ENCODE measurements at regions not wholly inside any gene's neighbourhood (a gene's known extent, or its start where the extent isn't known, plus 50 kb on each side); places are given as distances from the start of the nearest gene placed in this dataset.

- Histone ChIP-seq H3K27ac (ENCODE audit: insufficient read depth, low read length) (no peak overlapping the region), H2AFZ (ENCODE audit: low read length) (no peak overlapping the region), H4K20me1 (ENCODE audit: control insufficient read depth, extremely low read depth, insufficient read depth, low read length) (no peaks in the 10 kb centered on the region), H3K27me3 (ENCODE audit: control insufficient read depth, insufficient read depth, low read length) (no peaks in the 10 kb centered on the region), H3K4me3 (replicated peaks in 1 of 4; ENCODE audit: control extremely low read depth in 1 of 4, insufficient read depth in 1 of 4, low read depth in 3 of 4, low read length in 4 of 4) (no peak overlapping the region), H3K36me3 (ENCODE audit: control insufficient read depth, insufficient read depth, low read length) (no peaks in the 10 kb centered on the region), H3K4me1 (ENCODE audit: control insufficient read depth, extremely low read depth, insufficient read depth, low read length) (no peaks in the 10 kb centered on the region), H3K4me2 (ENCODE audit: extremely low read depth, insufficient read depth, low read length) (no peak overlapping the region), H3K9me3 (ENCODE audit: control insufficient read depth, insufficient read depth, low read depth, low read length) (no peaks in the 10 kb centered on the region), H3K9ac (ENCODE audit: insufficient read depth, low read length) (no peak overlapping the region), H3K79me2 (ENCODE audit: control insufficient read depth, insufficient read depth, low read length) (no peaks in the 10 kb centered on the region)
- TF ChIP-seq CTCF (conservative IDR thresholded peaks at IDR 0.05 in 1 of 2, IDR thresholded peaks at IDR 0.05 in 1 of 2; ENCODE audit: low read depth in 1 of 2, low read length in 2 of 2), result no peak
- TF ChIP-seq EZH2 (IDR thresholded peaks at IDR 0.05; ENCODE audit: low read length, missing control alignments), result no peak
- no peak for DNase-seq (ENCODE audit: low read depth in 2 of 2)
These were observed 297.7 kb upstream of the RAB6C start for GRCh38 chr2:129681788-129682187.

GRCh38 chr2:129689653-129690448 is 289.6 kb upstream of the RAB6C start:
- DNase-seq (ENCODE audit: low read depth in 2 of 2), result no peak
- H3K4me3 ChIP-seq (replicated peaks in 1 of 4; ENCODE audit: control extremely low read depth in 1 of 4, insufficient read depth in 1 of 4, low read depth in 3 of 4, low read length in 4 of 4), result no peak overlapping the region
- H3K9me3 ChIP-seq (ENCODE audit: control insufficient read depth, insufficient read depth, low read depth, low read length), result no peaks in the 10 kb centered on the region
- H3K79me2 ChIP-seq (ENCODE audit: control insufficient read depth, insufficient read depth, low read length), result no peaks in the 10 kb centered on the region
- H3K4me1 ChIP-seq (ENCODE audit: control insufficient read depth, extremely low read depth, insufficient read depth, low read length), result no peaks in the 10 kb centered on the region
- H3K27me3 ChIP-seq (ENCODE audit: control insufficient read depth, insufficient read depth, low read length), result no peaks in the 10 kb centered on the region
- H4K20me1 ChIP-seq (ENCODE audit: control insufficient read depth, extremely low read depth, insufficient read depth, low read length), result no peaks in the 10 kb centered on the region
- no peak overlapping the region for H3K9ac ChIP-seq (ENCODE audit: insufficient read depth, low read length)
- TF ChIP-seq CTCF (conservative IDR thresholded peaks at IDR 0.05 in 1 of 2, IDR thresholded peaks at IDR 0.05 in 1 of 2; ENCODE audit: low read depth in 1 of 2, low read length in 2 of 2) (no peak), EZH2 (IDR thresholded peaks at IDR 0.05; ENCODE audit: low read length, missing control alignments) (no peak)
- no peak overlapping the region for H3K4me2 ChIP-seq (ENCODE audit: extremely low read depth, insufficient read depth, low read length)
- no peaks in the 10 kb centered on the region for H3K36me3 ChIP-seq (ENCODE audit: control insufficient read depth, insufficient read depth, low read length)
- H3K27ac ChIP-seq (ENCODE audit: insufficient read depth, low read length), result no peak overlapping the region
- H2AFZ ChIP-seq (ENCODE audit: low read length), result no peak overlapping the region

- H3K79me2 ChIP-seq (ENCODE audit: control insufficient read depth, insufficient read depth, low read length), result no peaks in the 10 kb centered on the region
- H3K4me3 ChIP-seq (replicated peaks in 1 of 4; ENCODE audit: control extremely low read depth in 1 of 4, insufficient read depth in 1 of 4, low read depth in 3 of 4, low read length in 4 of 4), result no peak overlapping the region
- H4K20me1 ChIP-seq (ENCODE audit: control insufficient read depth, extremely low read depth, insufficient read depth, low read length), result no peaks in the 10 kb centered on the region
- H3K27ac ChIP-seq (ENCODE audit: insufficient read depth, low read length), result no peak overlapping the region
- H3K27me3 ChIP-seq (ENCODE audit: control insufficient read depth, insufficient read depth, low read length), result no peaks in the 10 kb centered on the region
- H3K36me3 ChIP-seq (ENCODE audit: control insufficient read depth, insufficient read depth, low read length), result no peaks in the 10 kb centered on the region
- H3K9me3 ChIP-seq (ENCODE audit: control insufficient read depth, insufficient read depth, low read depth, low read length), result no peaks in the 10 kb centered on the region
- no peak overlapping the region for H3K4me2 ChIP-seq (ENCODE audit: extremely low read depth, insufficient read depth, low read length)
- no peak for DNase-seq (ENCODE audit: low read depth in 2 of 2)
- no peak overlapping the region for H2AFZ ChIP-seq (ENCODE audit: low read length)
- no peak for TF ChIP-seq EZH2 (IDR thresholded peaks at IDR 0.05; ENCODE audit: low read length, missing control alignments)
- TF ChIP-seq CTCF (conservative IDR thresholded peaks at IDR 0.05 in 1 of 2, IDR thresholded peaks at IDR 0.05 in 1 of 2; ENCODE audit: low read depth in 1 of 2, low read length in 2 of 2), result no peak
- no peak overlapping the region for H3K9ac ChIP-seq (ENCODE audit: insufficient read depth, low read length)
- no peaks in the 10 kb centered on the region for H3K4me1 ChIP-seq (ENCODE audit: control insufficient read depth, extremely low read depth, insufficient read depth, low read length)
These were observed 284.0 kb upstream of the RAB6C start for GRCh38 chr2:129695496-129695895.
